Nephron progenitor cell (in vitro differentiated cells): ENCODE measurements at regions not wholly inside any gene's neighbourhood (a gene's known extent, or its start where the extent isn't known, plus 50 kb on each side); places are given as distances from the start of the nearest gene placed in this dataset.

ENCODE experiments used
- DNase-seq: peaks from one replicate; pipeline ENCODE4 v3.0.0; 2021
- H3K27ac Mint-ChIP-seq: 2 replicates; pipeline ENCODE4 v1.8.0; 2021; ENCODE audit warnings: mild to moderate bottlenecking, moderate library complexity, mixed read lengths
- H3K27me3 Mint-ChIP-seq: 2 replicates; pipeline ENCODE4 v1.8.0; 2021; ENCODE audit warnings: mild to moderate bottlenecking, low read depth, mixed read lengths; ENCODE audit not compliant: poor library complexity
- H3K36me3 Mint-ChIP-seq: 2 replicates; pipeline ENCODE4 v1.8.0; 2021; ENCODE audit warnings: low read depth, mixed read lengths
- H3K4me1 Mint-ChIP-seq: 2 replicates; pipeline ENCODE4 v1.8.0; 2021; ENCODE audit warnings: mixed read lengths
- H3K4me3 Mint-ChIP-seq: 2 replicates; pipeline ENCODE4 v1.8.0; 2021; ENCODE audit warnings: mild to moderate bottlenecking, moderate library complexity, mixed read lengths
- H3K9me3 Mint-ChIP-seq: 2 replicates; pipeline ENCODE4 v1.8.0; 2021; ENCODE audit warnings: mild to moderate bottlenecking, moderate library complexity, mixed read lengths
- TF ChIP-seq, protein P1 (sequence below): fragments of 200-600 bp; sonication (generic); IDR thresholded peaks from 2 replicates; pipeline ENCODE4 v1.5.0; 2021; ENCODE audit warnings: antibody characterized with exemption

- TF ChIP-seq, protein P1, sequence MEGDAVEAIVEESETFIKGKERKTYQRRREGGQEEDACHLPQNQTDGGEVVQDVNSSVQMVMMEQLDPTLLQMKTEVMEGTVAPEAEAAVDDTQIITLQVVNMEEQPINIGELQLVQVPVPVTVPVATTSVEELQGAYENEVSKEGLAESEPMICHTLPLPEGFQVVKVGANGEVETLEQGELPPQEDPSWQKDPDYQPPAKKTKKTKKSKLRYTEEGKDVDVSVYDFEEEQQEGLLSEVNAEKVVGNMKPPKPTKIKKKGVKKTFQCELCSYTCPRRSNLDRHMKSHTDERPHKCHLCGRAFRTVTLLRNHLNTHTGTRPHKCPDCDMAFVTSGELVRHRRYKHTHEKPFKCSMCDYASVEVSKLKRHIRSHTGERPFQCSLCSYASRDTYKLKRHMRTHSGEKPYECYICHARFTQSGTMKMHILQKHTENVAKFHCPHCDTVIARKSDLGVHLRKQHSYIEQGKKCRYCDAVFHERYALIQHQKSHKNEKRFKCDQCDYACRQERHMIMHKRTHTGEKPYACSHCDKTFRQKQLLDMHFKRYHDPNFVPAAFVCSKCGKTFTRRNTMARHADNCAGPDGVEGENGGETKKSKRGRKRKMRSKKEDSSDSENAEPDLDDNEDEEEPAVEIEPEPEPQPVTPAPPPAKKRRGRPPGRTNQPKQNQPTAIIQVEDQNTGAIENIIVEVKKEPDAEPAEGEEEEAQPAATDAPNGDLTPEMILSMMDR: no peak
- no peak for DNase-seq
- no peaks in the 10 kb centered on the region for H3K27me3 Mint-ChIP-seq
- no peaks in the 10 kb centered on the region for H3K36me3 Mint-ChIP-seq
- no peaks in the 10 kb centered on the region for H3K4me1 Mint-ChIP-seq
- no peak overlapping the region for H3K4me3 Mint-ChIP-seq
- no peaks in the 10 kb centered on the region for H3K9me3 Mint-ChIP-seq
- no peak overlapping the region for H3K27ac Mint-ChIP-seq
These were observed 393.7 kb upstream of the INTU start for GRCh38 chr4:127238956-127239475.

DNA sequence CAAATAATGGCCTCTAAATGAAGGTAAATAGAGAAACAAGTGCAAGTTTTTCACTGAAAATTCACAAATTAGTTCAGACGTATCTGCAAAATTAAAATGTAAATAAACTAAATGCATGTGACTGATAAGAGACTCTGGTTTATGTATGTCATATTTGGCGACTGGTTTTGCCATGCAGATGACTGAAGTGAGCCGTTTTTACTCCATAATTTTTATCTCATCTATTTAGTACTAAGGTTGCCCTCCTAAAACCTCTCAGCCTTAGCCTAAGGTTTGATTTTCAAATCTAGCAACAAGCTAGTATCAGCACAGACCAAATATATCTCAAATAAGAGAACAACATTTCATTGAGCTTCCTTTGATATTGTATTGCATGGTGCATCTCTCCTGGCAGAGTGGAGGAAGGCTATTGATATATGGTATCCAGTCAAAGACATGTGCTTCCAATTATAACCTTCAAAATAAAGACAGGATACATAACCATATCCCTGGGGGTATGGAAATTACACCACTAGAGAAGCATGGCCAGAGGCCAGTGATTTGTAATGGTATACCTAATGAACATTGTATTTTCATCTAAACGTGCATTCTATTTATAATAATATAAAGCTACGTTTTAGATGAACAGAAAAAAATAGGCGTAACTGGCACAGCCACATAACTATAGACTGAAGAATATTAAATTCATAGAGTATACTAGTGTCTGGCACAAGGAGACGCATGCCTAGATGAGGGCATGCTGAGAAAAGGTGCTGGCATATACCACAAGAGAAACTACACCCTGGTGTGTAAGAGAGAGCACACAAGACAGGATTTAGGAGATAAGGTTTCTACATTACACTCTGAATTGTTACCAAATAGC, 392.6 kb upstream of the INTU start:
- H3K36me3 Mint-ChIP-seq: no peaks in the 10 kb centered on the region
- no peaks in the 10 kb centered on the region for H3K4me1 Mint-ChIP-seq
- no peak overlapping the region for H3K4me3 Mint-ChIP-seq
- no peak for DNase-seq
- H3K27ac Mint-ChIP-seq: no peak overlapping the region
- H3K9me3 Mint-ChIP-seq: no peaks in the 10 kb centered on the region
- H3K27me3 Mint-ChIP-seq: no peaks in the 10 kb centered on the region
- TF ChIP-seq, protein P1: no peak

GRCh38 chr4:127240764-127241105, 392.0 kb upstream of the INTU start:
- TF ChIP-seq, protein P1: no peak
- Mint-ChIP-seq H3K4me1 (no peaks in the 10 kb centered on the region), H3K27ac (no peak overlapping the region), H3K9me3 (no peaks in the 10 kb centered on the region), H3K4me3 (no peak overlapping the region), H3K36me3 (no peaks in the 10 kb centered on the region), H3K27me3 (no peaks in the 10 kb centered on the region)
- DNase-seq: no peak

- no peaks in the 10 kb centered on the region for H3K27me3 Mint-ChIP-seq
- no peak overlapping the region for H3K4me3 Mint-ChIP-seq
- no peak overlapping the region for H3K27ac Mint-ChIP-seq
- DNase-seq: no peak
- H3K36me3 Mint-ChIP-seq: no peaks in the 10 kb centered on the region
- H3K9me3 Mint-ChIP-seq: no peaks in the 10 kb centered on the region
- TF ChIP-seq, protein P1: no peak
- H3K4me1 Mint-ChIP-seq: no peaks in the 10 kb centered on the region
These were observed 388.2 kb upstream of the INTU start for GRCh38 chr4:127244515-127244914.

GRCh38 chr4:127246963-127247952, 385.5 kb upstream of the INTU start:
- no peak for DNase-seq
- no peak overlapping the region for H3K27ac Mint-ChIP-seq
- H3K4me3 Mint-ChIP-seq: no peak overlapping the region
- TF ChIP-seq, protein P1: no peak
- H3K4me1 Mint-ChIP-seq: no peaks in the 10 kb centered on the region
- no peaks in the 10 kb centered on the region for H3K36me3 Mint-ChIP-seq
- H3K9me3 Mint-ChIP-seq: no peaks in the 10 kb centered on the region
- H3K27me3 Mint-ChIP-seq: no peaks in the 10 kb centered on the region
